HG03097 (cell line): ENCODE measurements at regions not wholly inside any gene's neighbourhood (a gene's known extent, or its start where the extent isn't known, plus 50 kb on each side); places are given as distances from the start of the nearest gene placed in this dataset.

Source experiments
- ATAC-seq: cut with Tn5 transposase; IDR thresholded peaks from one replicate; pipeline ENCODE4 v1.9.1; 2021; ENCODE audit not compliant: unreplicated experiment, low FRiP score

DNA sequence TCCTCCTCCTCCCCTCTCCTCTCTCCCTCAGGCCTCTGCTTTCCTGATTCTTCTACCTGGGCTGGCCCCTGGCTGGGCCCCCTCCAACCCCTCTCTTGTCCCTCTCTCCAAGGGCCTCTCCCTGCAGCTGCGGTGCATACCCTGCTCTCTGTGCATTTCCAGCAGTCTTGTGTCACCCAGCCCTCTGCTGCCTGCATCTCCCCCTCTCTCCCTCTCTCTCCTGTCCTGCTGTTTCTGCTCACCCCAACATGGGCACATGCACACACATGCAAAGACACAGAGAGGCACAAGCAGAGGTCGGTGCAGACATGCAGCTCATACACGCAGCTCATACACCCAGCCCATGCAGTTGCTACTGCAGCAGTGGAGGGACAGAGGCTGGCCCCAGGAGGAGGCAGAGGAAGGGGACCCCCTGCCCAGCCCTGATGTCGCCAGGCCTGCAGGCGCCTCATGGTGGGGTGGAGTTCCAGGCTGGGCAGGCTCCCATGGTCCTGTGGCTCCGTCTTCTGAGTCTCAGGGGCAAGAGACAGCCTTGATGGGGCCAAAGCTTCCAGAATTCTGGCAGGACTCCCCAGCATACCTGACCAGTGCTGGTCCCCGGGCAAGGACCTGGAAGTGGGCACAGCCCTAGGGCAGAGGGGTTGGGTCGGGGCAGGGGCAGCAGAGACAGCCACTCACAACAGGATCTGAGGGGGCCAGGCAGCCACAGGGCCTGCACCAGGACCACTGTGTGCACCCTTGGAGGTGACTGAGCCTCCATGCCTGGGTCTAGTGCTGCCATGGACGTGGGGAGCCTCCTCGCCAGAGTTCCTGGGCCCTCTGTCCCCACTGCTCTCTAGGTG, 216.9 kb downstream of the C9orf50 start:
- no peak for ATAC-seq

DNA sequence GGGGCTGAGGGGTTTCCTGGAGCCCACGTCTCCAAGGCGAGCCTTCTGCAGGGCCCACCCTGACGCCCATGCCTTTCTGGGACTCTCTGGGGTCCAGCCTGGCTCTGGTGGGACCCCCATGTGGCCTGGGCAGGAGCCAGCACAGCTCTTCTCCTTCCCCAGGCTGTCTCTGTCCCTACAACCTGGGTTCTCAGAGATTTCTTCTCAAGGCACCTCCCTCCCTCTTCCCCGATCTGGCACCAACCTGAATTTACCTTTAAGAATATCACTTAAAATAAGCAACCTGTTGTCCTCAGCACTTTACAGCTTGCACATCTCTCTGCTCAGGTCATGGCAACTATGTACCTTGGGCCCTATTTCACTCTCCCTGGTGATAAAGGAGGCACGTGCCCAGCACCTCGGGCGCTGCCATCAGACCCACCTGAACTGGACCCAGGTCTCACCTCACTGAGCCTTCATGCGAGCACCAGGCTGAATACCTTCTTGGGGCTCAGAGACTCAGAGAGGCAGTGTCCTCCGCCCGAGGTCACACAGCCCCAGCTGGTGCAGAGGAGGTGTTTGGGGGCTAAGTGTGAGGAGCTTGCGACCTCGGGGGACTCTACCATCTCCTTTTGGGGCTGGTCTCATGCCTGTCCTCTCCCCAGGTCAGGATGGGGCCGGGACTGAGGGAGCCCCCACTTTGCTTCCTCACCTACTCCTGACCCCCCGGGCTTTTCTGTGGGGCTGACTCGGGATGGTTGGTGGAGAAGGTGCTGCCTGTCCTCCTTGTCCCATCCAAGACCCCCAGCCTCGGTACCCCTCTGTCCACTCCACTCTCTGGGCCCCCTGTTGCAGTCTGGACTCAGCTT, 217.7 kb downstream of the C9orf50 start:
- ATAC-seq: no peak

DNA sequence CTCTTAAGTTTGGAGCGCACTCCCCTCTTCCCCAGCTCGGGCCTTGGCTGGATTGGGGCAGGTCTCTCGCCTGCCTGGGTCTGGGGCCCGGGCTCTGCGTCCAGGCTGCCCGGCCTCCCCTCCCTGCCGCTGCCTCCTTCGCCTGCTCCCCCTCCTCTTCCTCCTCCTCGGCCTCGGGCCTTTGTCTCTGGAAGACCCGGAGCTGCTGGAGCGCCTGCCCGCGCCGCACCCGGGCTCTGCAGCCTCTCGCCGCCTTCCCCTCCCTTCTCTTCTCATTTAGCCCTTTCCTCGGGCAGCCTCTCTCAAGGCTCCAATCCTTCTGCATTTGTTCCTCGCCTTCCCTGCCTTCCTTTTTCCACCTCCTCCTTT, 218.5 kb downstream of the C9orf50 start:
- ATAC-seq: no peak

- ATAC-seq: no peak
Observed at GRCh38 chr9:129401623-129402370, 219.1 kb downstream of the C9orf50 start.

- ATAC-seq: no peak
Observed at GRCh38 chr9:129400971-129401622, 219.8 kb downstream of the C9orf50 start.

GRCh38 chr9:129400001-129400970, 220.6 kb downstream of the C9orf50 start:
- ATAC-seq: no peak

GRCh38 chr9:129399634-129399990, 221.3 kb downstream of the C9orf50 start:
- no peak for ATAC-seq

GRCh38 chr9:129398961-129399633, 221.0 kb upstream of the IER5L start:
- ATAC-seq: no peak

GRCh38 chr9:129398101-129398960, 220.3 kb upstream of the IER5L start:
- no peak for ATAC-seq

DNA sequence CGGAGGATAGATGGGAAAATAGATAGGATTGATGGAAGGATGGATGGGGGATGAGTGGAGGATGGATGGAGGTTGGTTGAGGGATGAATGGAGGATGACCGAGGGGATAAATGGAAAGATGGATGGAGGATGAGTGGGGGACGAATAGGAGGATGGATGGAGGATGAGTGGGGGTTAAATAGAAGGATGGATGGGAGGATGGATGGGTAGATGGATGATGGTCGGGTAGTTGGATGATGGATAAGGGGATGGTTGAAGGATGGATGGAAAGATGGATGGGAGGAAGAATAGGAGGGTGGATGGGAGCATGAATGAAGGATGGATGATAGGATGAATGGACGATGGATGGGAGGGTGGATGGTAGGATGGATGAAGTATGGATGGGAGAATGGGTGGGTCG, 219.3 kb upstream of the IER5L start:
- ATAC-seq: no peak

GRCh38 chr9:129396365-129396708, 218.3 kb upstream of the IER5L start:
- no peak for ATAC-seq

DNA sequence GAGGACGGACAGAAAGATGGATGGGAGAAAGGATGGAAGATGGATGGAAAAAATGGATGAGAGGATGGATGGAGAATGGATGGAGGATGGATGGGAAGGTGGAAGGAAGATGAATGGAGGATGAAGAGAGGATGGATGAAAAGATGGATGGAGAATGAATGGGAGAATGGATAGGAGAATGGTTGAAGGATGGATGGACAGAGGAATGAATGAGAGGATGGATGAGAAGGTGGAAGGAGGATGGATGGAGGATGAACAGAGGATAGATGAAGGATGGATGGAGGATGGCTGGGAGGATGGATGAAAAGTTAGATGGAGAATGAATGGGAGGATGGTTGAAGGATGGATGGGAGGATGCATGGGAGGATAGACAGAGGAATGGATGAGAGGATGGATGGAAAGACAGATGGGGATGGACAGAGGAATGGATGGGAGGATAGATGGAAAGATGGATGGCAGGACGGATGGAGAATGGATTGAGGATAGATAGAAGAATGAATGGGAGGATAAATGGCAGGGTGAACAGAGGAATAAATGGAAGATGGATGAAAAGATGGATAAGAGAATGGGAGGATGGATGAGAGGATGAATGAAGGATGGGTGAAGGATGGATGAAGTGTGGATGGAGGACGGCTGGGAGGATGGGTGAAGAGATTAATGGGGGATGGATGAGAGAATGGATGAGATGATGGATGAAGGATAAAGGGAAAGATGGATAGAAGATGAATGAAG, 217.7 kb upstream of the IER5L start:
- no peak for ATAC-seq

DNA sequence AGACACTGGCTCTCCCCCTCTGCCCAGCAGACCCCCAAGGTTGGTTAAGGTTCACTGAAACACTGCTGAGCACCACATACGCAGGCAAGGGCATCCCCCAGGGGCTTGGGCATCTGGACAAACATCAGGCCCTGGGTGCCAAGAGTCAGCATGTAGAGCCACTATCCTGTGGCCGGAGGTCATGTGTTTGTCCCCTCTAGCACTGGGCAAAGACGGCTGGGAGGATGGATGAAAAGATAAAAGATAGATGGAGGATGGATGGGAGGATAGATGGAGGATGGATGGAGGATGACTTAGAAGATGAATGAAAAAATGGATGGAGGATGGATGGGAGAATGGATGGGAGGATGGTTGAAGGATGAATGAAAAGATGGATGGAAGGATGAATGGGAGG, 216.8 kb upstream of the IER5L start:
- ATAC-seq: no peak

DNA sequence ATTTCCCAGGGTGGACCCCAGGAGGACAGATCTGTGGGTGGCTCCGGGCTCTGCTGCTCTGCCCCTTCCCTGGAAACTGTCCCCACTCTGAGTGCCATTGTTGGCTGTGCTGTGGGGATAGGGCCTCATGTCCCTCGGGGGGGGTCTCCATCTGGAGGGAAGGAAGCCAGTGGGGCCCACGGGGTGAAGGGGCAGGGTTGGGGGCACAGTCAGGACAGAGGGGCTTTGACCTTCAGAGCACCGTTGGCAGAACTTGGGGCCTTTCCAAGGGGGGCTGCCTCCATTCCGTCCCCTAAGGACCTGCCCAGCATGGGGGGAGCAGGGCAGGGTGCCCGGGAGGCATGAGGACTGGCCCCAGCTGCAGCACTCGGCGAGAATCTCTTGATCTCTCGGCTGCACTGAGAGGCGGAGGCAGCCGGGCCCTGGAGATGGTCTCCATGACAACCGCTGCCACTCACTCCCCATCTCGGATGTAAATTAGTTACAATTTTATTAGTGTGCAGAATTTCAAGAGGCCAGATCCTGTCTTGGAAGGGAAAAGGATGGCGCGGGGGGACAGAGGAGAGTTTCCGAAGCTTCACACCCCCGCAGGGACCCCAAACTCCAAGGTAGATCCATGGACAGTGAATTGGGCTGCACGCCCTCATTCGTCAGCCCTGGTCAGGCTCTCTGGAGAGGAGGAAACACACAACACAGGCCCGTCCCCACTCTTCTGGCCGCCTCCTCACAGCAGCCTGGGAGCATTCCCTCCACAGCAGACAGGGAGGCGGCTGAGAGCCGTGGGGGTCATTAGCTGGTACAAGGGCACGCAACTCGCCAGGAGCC, 216.2 kb upstream of the IER5L start:
- no peak for ATAC-seq

- ATAC-seq: no peak
Observed at GRCh38 chr9:129393064-129393463, 215.0 kb upstream of the IER5L start.

DNA sequence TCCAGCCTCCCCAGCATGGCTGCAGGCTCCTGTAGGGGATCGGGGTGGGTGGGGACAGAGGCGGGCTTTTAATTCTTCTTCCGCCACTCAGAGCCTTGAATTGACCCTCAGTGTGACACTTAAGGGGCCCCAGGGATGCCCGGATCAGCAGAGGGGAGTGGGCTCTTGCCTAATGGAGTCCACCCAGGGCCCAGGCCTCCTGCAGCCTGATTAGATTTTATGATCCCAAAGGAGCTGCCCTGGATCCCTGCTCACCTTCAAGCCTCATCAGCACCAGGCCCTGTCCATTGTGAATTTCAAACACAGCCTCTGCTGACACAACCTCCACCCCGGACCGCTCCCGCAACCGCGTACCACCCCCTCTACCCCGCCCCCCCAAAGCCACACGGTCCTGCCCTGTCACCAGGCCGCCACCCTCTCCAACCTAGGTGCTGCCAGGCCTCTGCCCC, 214.1 kb upstream of the IER5L start:
- no peak for ATAC-seq

DNA sequence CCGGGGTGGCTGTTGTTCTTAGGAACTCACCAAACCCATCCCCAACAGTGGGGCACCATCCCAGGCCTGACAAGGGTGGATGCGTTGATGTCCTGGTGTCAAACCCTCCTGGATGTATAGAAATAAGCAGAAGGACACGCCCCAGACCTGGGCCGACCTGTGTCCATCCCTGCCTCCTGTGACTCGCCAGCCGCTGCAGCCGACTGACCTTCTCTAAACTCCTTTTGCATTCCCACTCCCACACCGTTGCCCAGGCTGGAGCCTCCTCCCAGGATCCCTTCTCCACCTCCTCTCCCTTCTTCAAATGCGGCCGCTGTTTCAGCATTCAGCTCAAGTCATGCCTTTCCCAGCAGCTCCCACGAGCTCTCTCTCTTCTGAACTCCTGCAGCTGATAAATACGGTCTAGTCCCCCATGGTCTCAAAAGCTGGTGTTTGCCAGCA, 213.2 kb upstream of the IER5L start:
- ATAC-seq: no peak
